ENCODE measurements at regions not wholly inside any gene's neighbourhood (a gene's known extent, or its start where the extent isn't known, plus 50 kb on each side); places are given as distances from the start of the nearest gene placed in this dataset.

- TF ChIP-seq EZH2phosphoT487 (IDR thresholded peaks at IDR 0.05; ENCODE audit: insufficient read depth, low read depth) (no peak), EZH2 (IDR thresholded peaks at IDR 0.05; ENCODE audit: insufficient read depth, poor library complexity, severe bottlenecking) (no peak)
Measured at GRCh38 chr5:159751459-159751858, 164.8 kb upstream of the ADRA1B start.

All from GM23248 (cell line).